ENCODE measurements at regions not wholly inside any gene's neighbourhood (a gene's known extent, or its start where the extent isn't known, plus 50 kb on each side); places are given as distances from the start of the nearest gene placed in this dataset.

- no peak overlapping the region for H2AFZ ChIP-seq (ENCODE audit: low read depth, low read length)
- TF ChIP-seq GTF2F1 (IDR thresholded peaks at IDR 0.05; ENCODE audit: low read depth, low read length) (no peak), SETDB1 (IDR thresholded peaks at IDR 0.05; ENCODE audit: low read length) (peak; percentile 31)
- CTCF ChIA-PET (ENCODE audit: low intra/inter-chr PET ratio): interaction anchor here (0.6 kb wide), 1 partner anchor 940 kb away, joined by 3 read pairs; no protein-coding TSS in a partner anchor
- intact Hi-C loops (cut with micrococcal nuclease): no loop called here
- POLR2A ChIA-PET: no interaction called here
- no peaks in the 10 kb centered on the region for H4K20me1 ChIP-seq (replicated peaks; ENCODE audit: control insufficient read depth, insufficient read depth, low read length)
- FAIRE-seq (no peak), ATAC-seq (no peak), DNase-seq (ENCODE audit: extremely low read depth in 1 of 4, low spot score in 3 of 4) (no peak)
- no peaks in the 10 kb centered on the region for H3K27me3 ChIP-seq (ENCODE audit: control insufficient read depth in 2 of 2, insufficient read depth in 2 of 2, low read length in 2 of 2)
- no peaks in the 10 kb centered on the region for H3K9me1 ChIP-seq (ENCODE audit: control insufficient read depth, insufficient read depth, low read length)
- no peaks in the 10 kb centered on the region for H3K79me2 ChIP-seq (ENCODE audit: control insufficient read depth, insufficient read depth, low read length)
- H3K36me3 ChIP-seq (ENCODE audit: control insufficient read depth, insufficient read depth, low read length): no peaks in the 10 kb centered on the region
- no peak overlapping the region for H3K9ac ChIP-seq (ENCODE audit: insufficient read depth in 1 of 2, low read depth in 2 of 2, low read length in 2 of 2)
- no peak overlapping the region for H3K4me3 ChIP-seq
- peaks cover 3% of the 10 kb centered on the region; the same call in 1 of the 2 replicates for H3K9me3 ChIP-seq (replicated peaks; ENCODE audit: control insufficient read depth, insufficient read depth, low read depth, low read length)
- WGBS (ENCODE audit: insufficient coverage, low coverage, missing lambda C conversion rate): under 1% methylated on average over 3 of the region's 3 CpGs
- in situ Hi-C loops (cut with MboI): no loop called here
- no TSS peak for BruUV-seq (replicated peaks)
- no peak overlapping the region for H3K27ac ChIP-seq (ENCODE audit: extremely low read depth, low read depth, low read length)
- no peaks in the 10 kb centered on the region for H3K4me1 ChIP-seq (replicated peaks in 1 of 2; ENCODE audit: control insufficient read depth in 2 of 2, insufficient read depth in 2 of 2, low read length in 2 of 2)
- no peak overlapping the region for H3K4me2 ChIP-seq (ENCODE audit: insufficient read depth, low read length)
Measured at GRCh38 chr13:90438576-90438975, 908.9 kb upstream of the MIR17HG start.

- Histone ChIP-seq H3K79me2 (ENCODE audit: control insufficient read depth, insufficient read depth, low read length) (no peaks in the 10 kb centered on the region), H3K27ac (ENCODE audit: extremely low read depth, low read depth, low read length) (no peak overlapping the region), H3K36me3 (ENCODE audit: control insufficient read depth, insufficient read depth, low read length) (no peaks in the 10 kb centered on the region), H3K9me1 (ENCODE audit: control insufficient read depth, insufficient read depth, low read length) (no peaks in the 10 kb centered on the region), H3K9ac (ENCODE audit: insufficient read depth in 1 of 2, low read depth in 2 of 2, low read length in 2 of 2) (no peak overlapping the region), H3K4me2 (ENCODE audit: insufficient read depth, low read length) (no peak overlapping the region), H3K4me1 (replicated peaks in 1 of 2; ENCODE audit: control insufficient read depth in 2 of 2, insufficient read depth in 2 of 2, low read length in 2 of 2) (no peaks in the 10 kb centered on the region), H3K4me3 (no peak overlapping the region), H2AFZ (ENCODE audit: low read depth, low read length) (no peak overlapping the region), H3K9me3 (replicated peaks; ENCODE audit: control insufficient read depth, insufficient read depth, low read depth, low read length) (peaks cover 4% of the 10 kb centered on the region; the same call in 1 of the 2 replicates), H4K20me1 (replicated peaks; ENCODE audit: control insufficient read depth, insufficient read depth, low read length) (no peaks in the 10 kb centered on the region), H3K27me3 (ENCODE audit: control insufficient read depth in 2 of 2, insufficient read depth in 2 of 2, low read length in 2 of 2) (no peaks in the 10 kb centered on the region)
- no peak for ATAC-seq
- no peak for FAIRE-seq
- in situ Hi-C loops (cut with MboI): no loop called here
- under 1% methylated on average over 3 of the region's 3 CpGs for WGBS (ENCODE audit: insufficient coverage, low coverage, missing lambda C conversion rate)
- POLR2A ChIA-PET: no interaction called here
- BruUV-seq (replicated peaks): no TSS peak
- intact Hi-C loops (cut with micrococcal nuclease): no loop called here
- DNase-seq (ENCODE audit: extremely low read depth in 1 of 4, low spot score in 3 of 4): no peak
- CTCF ChIA-PET (ENCODE audit: low intra/inter-chr PET ratio): no interaction called here
- TF ChIP-seq POLR2G (IDR thresholded peaks at IDR 0.05; ENCODE audit: low read depth, low read length) (no peak), KLF16 (IDR thresholded peaks at IDR 0.05) (no peak), TCF15 (CRISPR knock-in tag; IDR thresholded peaks at IDR 0.05) (no peak), TFAM (CRISPR knock-in tag; conservative IDR thresholded peaks at IDR 0.05) (peak; percentile 94; the same call in 1 of the 2 replicates), SIN3A (IDR thresholded peaks at IDR 0.05; ENCODE audit: borderline replicate concordance in 2 of 2, control insufficient read depth in 1 of 2, low read depth in 2 of 2, low read length in 2 of 2) (no peak), KLF10 (CRISPR knock-in tag; IDR thresholded peaks at IDR 0.05) (0 out of 2 replicates have a peak, but pooled peaks have one; percentile 12), MTA2 (IDR thresholded peaks at IDR 0.05; ENCODE audit: low read depth) (no peak), ZEB2 (IDR thresholded peaks at IDR 0.05) (no peak), TGIF2 (CRISPR knock-in tag; IDR thresholded peaks at IDR 0.05) (0 out of 2 replicates have a peak, but pooled peaks have one; percentile 33), ZNF311 (CRISPR knock-in tag; IDR thresholded peaks at IDR 0.05) (no peak)
Measured at GRCh38 chr13:90443268-90443667, 904.2 kb upstream of the MIR17HG start.

Measured in K562 (cell line).